A673 (cell line): ENCODE measurements at regions not wholly inside any gene's neighbourhood (a gene's known extent, or its start where the extent isn't known, plus 50 kb on each side); places are given as distances from the start of the nearest gene placed in this dataset.

ENCODE experiments used
- BruUV-seq: library from RNA; stranded (reverse); fragments of 400-500 nt; replicated peaks from 2 replicates; lab custom pipeline; 2021; lab: Mats Ljungman, UMichigan
- CTCF ChIA-PET: fragments of 300-600 bp; sonication (Branson Sonifier 250); formaldehyde crosslinking; loops from one replicate; lab custom pipeline; 2022; ENCODE audit warnings: antibody characterized with exemption; lab: Charles Lee
- POLR2A ChIA-PET: fragments of 300-600 bp; sonication (Branson Sonifier 250); formaldehyde crosslinking; loops from one replicate; lab custom pipeline; 2022; ENCODE audit warnings: antibody characterized with exemption; ENCODE audit not compliant: low non-redundant PET; lab: Charles Lee
- DNase-seq: peaks from one replicate; pipeline ENCODE4 v3.0.0-alpha.2; 2015; ENCODE audit warnings: low spot score
- H3K27ac ChIP-seq: fragments of 200-600 bp; sonication (generic); 2 replicates; pipeline ENCODE4 v1.5.1; 2016; ENCODE audit warnings: mixed run types, low read depth, mild to moderate bottlenecking, mixed read lengths, antibody characterized with exemption, low read length; ENCODE audit not compliant: poor library complexity, severe bottlenecking
- H3K27me3 ChIP-seq: fragments of 200-600 bp; sonication (generic); replicated peaks from 2 replicates; pipeline ENCODE4 v1.6.1; 2017; ENCODE audit warnings: mixed run types, low read depth, mild to moderate bottlenecking, mixed read lengths, antibody characterized with exemption, low read length; ENCODE audit not compliant: insufficient read depth, poor library complexity
- H3K36me3 ChIP-seq: fragments of 200-600 bp; sonication (generic); 2 replicates; pipeline ENCODE4 v1.6.1; 2016; ENCODE audit warnings: mixed run types, mild to moderate bottlenecking, mixed read lengths, antibody characterized with exemption, low read length; ENCODE audit not compliant: insufficient read depth, poor library complexity, severe bottlenecking
- H3K4me1 ChIP-seq: fragments of 200-600 bp; sonication (generic); 2 replicates; pipeline ENCODE4 v1.6.1; 2017; ENCODE audit warnings: mixed run types, mild to moderate bottlenecking, mixed read lengths, antibody characterized with exemption, low read length; ENCODE audit not compliant: insufficient read depth, poor library complexity, severe bottlenecking
- H3K4me3 ChIP-seq: fragments of 200-600 bp; sonication (generic); 2 replicates; pipeline ENCODE4 v1.5.1; 2016; ENCODE audit warnings: low read depth, mixed run types, mild to moderate bottlenecking, mixed read lengths, low read length; ENCODE audit not compliant: poor library complexity, severe bottlenecking
- H3K9me3 ChIP-seq: fragments of 200-600 bp; sonication (generic); 2 replicates; pipeline ENCODE4 v1.6.1; 2016; ENCODE audit warnings: mixed run types, low read depth, mild to moderate bottlenecking, mixed read lengths, antibody characterized with exemption, low read length; ENCODE audit not compliant: poor library complexity, severe bottlenecking
- EZH2 ChIP-seq: fragments of 200-600 bp; sonication (generic); IDR thresholded peaks from 2 replicates; pipeline ENCODE4 v1.6.1; 2017; ENCODE audit warnings: borderline replicate concordance, low read depth, mild to moderate bottlenecking, mixed read lengths, antibody characterized with exemption, low read length; ENCODE audit not compliant: poor library complexity, severe bottlenecking
- intact Hi-C: fragments of 100-400 bp; cut with micrococcal nuclease; formaldehyde crosslinking; loops from one replicate; pipeline ENCODE4 v1.10.0; 2022; ENCODE audit not compliant: unreplicated experiment
- TF ChIP-seq, protein P1 (sequence below): fragments of 300-800, 200-600 bp; sonication (generic); conservative IDR thresholded peaks from 2 replicates; pipeline ENCODE4 v1.5.1; 2017; ENCODE audit warnings: low read depth, mild to moderate bottlenecking, antibody characterized with exemption, low read length, moderate library complexity, mixed read lengths

DNA sequence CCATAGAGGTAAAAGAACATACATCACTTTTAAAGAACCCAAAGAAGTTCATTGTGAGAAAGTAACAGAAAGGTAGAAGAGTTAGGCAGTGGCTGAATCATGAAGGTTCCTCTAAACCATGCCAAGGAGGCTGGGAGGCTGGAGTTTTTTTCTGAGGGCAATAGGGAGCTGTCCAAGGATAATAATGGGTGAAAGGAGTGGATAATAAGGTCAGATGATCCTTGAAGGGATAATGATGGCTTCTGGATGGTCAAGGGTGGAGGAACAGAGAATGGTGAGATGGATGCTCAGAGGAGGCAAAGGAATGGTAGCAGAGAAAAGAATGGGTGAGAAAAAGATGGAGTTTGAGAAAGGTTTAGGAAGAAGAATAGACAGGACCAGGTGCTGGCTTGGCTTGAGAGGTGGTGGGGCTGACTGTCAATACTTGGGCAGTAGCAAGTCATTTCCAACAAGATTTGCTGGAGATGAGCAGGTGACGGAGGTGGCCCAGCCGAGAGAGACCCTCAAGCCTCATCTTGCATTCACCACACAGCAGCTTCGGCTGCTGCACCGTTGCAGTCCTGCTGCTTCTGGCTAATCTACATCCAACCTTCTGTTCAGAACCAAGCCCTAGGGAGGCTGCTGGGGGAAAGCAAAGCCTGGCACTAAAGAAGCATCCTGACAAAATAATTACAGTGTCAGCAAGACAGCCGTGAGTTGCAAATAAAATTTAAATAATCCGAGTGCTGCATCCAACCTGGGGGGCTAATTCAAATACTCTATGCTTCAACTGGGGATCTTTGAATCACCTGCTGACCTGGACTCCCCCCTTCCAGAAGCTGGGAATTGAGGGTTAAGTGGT, 131.2 kb upstream of the KCNG1 start:
- no peak overlapping the region for H3K4me3 ChIP-seq
- ChIA-PET POLR2A (no interaction called here), CTCF (no interaction called here)
- no peaks in the 10 kb centered on the region for H3K36me3 ChIP-seq
- peaks cover 13% of the 10 kb centered on the region for H3K4me1 ChIP-seq
- no TSS peak for BruUV-seq
- no peak for TF ChIP-seq EZH2
- TF ChIP-seq, protein P1, sequence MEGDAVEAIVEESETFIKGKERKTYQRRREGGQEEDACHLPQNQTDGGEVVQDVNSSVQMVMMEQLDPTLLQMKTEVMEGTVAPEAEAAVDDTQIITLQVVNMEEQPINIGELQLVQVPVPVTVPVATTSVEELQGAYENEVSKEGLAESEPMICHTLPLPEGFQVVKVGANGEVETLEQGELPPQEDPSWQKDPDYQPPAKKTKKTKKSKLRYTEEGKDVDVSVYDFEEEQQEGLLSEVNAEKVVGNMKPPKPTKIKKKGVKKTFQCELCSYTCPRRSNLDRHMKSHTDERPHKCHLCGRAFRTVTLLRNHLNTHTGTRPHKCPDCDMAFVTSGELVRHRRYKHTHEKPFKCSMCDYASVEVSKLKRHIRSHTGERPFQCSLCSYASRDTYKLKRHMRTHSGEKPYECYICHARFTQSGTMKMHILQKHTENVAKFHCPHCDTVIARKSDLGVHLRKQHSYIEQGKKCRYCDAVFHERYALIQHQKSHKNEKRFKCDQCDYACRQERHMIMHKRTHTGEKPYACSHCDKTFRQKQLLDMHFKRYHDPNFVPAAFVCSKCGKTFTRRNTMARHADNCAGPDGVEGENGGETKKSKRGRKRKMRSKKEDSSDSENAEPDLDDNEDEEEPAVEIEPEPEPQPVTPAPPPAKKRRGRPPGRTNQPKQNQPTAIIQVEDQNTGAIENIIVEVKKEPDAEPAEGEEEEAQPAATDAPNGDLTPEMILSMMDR = no peak
- DNase-seq = no peak
- H3K27ac ChIP-seq = no peak overlapping the region
- intact Hi-C loops = loop anchor here (10.0 kb wide), 1 partner anchor 129 kb away; the partner anchor contains the start of gene KCNG1
- H3K27me3 ChIP-seq = peaks cover 24% of the 10 kb centered on the region
- H3K9me3 ChIP-seq = no peaks in the 10 kb centered on the region

DNA sequence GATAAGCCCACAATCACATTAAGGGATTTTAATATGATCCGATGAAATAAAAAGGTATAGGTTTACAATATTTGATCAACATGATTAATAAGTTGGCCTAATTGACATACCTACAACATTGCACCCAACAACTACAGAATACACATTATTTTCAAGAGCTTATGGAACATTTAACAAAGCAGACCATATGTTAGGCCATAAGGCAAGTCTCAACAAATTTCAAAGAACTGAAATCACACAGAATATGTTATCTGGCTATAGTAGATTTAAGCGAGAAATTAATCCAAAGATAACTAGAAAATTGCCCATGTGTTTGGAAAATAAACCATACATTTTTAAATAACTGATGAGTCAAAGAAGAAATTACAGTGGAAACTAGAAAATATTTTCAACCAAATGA, 126.0 kb upstream of the KCNG1 start:
- H3K9me3 ChIP-seq = no peaks in the 10 kb centered on the region
- intact Hi-C loops = no loop called here
- H3K27me3 ChIP-seq = peaks cover 24% of the 10 kb centered on the region
- TF ChIP-seq, protein P1 = no peak
- TF ChIP-seq EZH2 = no peak
- no peak for DNase-seq
- H3K36me3 ChIP-seq = no peaks in the 10 kb centered on the region
- H3K4me1 ChIP-seq = no peaks in the 10 kb centered on the region
- H3K27ac ChIP-seq = no peak overlapping the region
- ChIA-PET CTCF (no interaction called here), POLR2A (no interaction called here)
- no TSS peak for BruUV-seq
- H3K4me3 ChIP-seq = no peak overlapping the region

DNA sequence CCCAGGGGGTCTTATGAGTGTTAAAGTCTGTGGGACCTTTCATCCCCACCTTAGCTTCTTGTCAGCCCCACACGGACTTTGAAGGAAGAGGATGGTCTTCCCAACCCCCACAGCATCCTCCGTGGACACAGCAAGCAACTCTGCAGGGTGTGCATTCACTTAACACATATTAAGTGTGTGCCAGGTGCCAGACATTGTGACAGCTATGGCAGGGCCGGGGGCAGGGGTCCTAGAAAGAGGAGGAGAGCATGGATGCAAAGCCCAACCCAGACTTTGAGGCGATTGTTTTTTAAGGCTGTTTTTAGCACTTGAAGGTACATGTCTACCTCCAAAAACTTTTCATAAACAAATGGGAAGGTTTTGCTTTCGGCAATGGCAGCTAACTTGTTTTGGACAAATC, 121.6 kb upstream of the KCNG1 start:
- POLR2A ChIA-PET = interaction anchor here (0.6 kb wide), 1 partner anchor 169 kb away, joined by 3 read pairs; no protein-coding TSS in a partner anchor
- Histone ChIP-seq H3K4me3 (no peak overlapping the region), H3K27ac (no peak overlapping the region), H3K36me3 (no peaks in the 10 kb centered on the region), H3K9me3 (no peaks in the 10 kb centered on the region), H3K27me3 (no peaks in the 10 kb centered on the region), H3K4me1 (no peaks in the 10 kb centered on the region)
- no TSS peak for BruUV-seq
- CTCF ChIA-PET = no interaction called here
- DNase-seq = no peak
- intact Hi-C loops = no loop called here
- no peak for TF ChIP-seq EZH2
- TF ChIP-seq, protein P1 = no peak
